Suppressor macrophage (primary cell): ENCODE measurements at regions not wholly inside any gene's neighbourhood (a gene's known extent, or its start where the extent isn't known, plus 50 kb on each side); places are given as distances from the start of the nearest gene placed in this dataset.

Experiments
- DNase-seq, 4 experiments: peaks; one replicate each; pipeline ENCODE4 v3.0.0-alpha.2; 2020 to 2022

- DNase-seq = no peak
These were observed 613.5 kb downstream of the TLE4 start for GRCh38 chr9:80185112-80185738.

DNA sequence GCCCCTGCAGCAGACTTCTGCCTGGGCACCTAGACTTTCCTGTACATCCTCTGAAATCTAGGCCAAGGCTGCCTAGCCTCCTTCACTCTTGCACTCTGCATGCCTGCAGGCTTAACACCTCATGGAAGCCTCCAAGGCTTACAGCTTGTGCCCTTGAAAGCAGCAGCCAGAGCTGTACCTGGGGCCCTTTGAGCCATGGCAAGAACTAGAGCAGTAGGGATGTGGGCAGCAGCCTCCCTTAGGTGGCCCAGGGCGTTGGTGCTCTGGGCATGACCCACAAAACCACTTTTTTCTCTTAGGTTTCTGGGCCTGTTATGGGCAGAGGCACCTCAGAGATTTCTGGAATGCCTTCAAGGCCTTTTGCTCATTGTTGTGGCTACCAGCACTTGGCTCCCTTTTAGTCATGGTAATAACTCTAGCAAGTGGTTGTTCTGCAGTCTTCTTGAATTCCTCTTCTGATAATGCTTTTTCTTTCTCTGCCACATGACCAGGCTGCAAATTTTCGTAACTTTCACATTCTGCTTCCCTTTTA is 606.2 kb downstream of the TLE4 start:
- DNase-seq = no peak

DNA sequence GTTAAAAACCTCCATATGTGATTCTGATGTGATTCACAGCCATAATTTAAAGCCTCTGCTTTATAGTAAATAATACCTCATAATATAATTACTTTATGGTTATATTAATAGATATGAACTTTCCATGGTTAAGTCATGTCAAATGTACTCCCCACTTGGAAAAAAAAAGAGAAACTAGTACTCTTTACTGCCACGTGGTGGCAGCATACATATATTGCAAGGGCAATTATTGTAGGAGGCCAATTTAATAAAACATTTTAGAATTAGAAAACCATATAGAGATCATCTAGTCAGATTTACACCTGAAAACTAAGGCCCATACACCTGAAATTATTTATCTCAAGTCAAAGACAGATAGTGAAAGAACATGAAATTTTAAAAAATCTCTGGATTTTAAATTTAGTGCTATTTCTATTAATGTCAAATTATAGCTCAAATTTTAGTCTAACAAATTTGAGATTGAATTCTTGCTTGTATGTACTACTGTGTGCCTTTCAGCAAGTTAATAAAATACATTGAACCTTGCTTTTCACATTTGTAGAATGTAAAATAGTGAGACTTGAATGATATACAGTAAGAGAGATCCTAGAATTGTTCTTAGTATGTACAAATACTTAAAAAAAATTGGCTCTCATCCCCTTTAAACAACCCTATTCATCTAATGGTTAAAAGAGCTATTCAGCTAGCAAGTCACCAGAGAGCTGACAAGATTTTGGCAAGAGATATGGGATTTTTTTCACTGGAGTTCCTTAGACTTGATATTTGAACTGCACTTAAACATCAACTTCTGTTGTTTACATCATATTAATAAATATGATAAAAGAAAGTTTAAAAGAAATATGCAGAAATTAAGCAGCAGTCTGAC is 603.8 kb downstream of the TLE4 start:
- DNase-seq = peak; percentile 35 to 71 (median 48)

DNA sequence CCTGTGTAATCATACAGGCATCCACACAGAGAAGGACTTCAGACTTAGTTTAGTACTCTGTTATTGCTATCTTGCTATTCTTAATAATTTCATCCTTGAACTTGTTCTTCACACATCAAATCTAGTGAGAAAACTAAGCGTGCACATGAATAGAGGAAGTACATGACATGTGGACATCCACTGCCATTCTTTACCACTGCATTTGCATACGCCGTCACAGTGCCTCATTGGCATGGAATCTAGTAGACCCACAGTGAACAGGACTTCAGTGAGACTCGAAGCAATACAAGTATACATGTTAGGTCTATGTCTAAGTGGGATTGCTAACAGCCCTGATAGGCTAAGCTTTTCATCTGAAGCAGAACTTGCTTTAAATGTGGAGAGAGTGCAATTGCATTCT is 592.1 kb downstream of the TLE4 start:
- DNase-seq = peak in 1 of 4 experiments; percentile 1

DNA sequence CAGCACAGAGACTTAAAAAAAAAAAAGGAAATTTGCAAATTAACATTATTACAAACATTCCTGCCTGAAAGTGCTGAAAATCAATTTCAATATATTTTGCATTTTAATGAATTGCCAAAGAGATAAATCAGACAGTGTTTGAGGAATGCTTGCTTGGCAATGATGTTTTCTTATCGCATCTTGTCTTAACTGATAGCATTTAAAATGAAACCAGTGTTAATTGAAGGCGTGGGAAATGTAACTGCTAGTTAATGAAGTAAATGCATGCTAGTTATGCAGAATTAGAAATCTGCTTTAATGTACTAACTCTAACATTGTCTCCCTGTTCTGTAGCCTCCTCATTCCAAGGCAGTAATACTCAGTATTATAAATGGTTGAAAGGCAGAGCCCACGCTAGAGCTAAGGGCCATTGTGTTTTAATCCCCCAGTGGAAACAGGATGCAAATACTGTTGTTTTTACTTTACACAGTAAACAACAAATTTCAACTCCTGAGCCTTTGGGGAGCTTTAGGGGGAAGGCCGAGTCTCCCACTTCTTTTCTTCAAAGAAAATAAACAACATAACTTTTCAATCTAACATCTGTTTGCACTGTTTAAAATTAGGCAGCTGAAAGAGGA is 586.9 kb downstream of the TLE4 start:
- no peak for DNase-seq

DNA sequence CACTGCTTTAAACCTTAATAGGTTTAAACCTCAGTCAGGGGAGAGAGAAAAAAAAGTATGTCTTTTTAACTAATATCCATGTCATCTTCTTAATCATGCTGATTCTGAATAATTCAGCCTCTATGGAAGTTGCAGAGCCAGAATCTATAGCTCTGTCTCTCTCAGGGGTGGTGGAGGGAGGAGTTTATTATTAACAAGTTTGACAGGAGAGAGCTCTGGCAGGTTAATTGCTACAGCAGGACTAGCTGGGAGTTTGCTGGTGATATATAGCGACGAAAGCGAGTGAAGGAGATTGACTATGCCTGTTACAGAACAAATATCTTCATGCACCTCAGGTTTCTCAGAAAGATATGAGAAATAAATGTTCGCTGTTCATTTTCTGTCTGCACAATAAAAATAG is 586.4 kb downstream of the TLE4 start:
- DNase-seq = no peak

DNA sequence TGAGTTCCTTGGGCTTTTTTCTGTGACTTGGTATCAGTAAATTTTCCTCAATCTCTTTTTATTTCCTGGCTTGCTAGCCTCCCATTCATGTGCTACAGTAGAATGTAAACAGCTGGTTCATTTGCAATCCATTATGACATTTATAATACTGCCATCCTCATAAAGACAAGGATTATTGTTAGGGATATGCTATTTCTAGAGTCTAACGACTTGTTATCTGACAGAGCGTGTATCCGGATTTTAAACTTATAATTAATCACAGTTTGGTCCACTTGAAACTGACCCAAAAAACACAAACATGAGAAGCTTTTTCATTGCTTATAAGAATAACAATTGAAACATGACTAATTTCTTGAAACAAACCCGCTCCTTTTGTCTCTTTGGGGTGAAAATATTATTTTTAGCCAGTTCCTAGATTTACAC is 585.8 kb downstream of the TLE4 start:
- no peak for DNase-seq

- no peak for DNase-seq
These were observed 585.1 kb downstream of the TLE4 start for GRCh38 chr9:80156756-80157472.

GRCh38 chr9:80156262-80156661 is 584.5 kb downstream of the TLE4 start:
- no peak for DNase-seq

DNA sequence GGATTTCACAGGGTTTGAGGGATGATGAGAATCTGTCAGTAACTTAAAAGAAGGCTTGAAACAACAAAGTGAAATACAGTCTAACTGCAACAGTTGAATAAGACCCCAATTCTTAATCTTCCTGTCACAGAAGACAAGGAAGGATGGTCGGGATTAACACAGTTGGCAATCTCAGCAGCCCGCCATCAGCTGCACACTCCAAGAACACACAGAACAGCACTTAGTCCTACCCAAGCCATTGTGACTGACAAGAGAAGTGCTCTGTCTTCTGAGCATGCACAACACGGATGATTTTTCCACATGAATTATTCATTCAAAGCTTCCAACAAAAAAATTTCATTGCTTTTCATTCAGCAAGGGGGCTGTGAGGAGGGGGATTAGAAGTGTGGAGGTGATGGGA is 576.1 kb downstream of the TLE4 start:
- DNase-seq = no peak

GRCh38 chr9:80146466-80146865 is 574.7 kb downstream of the TLE4 start:
- DNase-seq = no peak

DNA sequence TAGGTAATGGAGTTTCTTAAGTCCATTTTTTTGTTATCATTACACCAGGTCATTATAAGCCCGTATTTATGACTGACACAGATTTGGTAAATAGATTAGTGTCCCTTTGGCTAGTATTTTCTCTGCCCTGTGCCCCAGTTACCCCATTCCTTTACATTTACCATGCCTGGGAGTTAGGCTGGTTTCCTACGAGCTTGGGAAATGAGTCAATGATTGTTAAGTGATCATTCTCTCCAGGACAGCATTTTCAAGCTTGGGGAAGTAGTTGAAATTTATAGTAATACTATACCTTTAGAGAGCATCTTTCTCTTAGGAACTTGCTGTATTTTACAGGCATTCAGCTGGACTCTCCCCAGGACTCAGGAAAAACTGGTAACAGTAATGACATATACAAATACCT is 573.1 kb downstream of the TLE4 start:
- no peak for DNase-seq

DNA sequence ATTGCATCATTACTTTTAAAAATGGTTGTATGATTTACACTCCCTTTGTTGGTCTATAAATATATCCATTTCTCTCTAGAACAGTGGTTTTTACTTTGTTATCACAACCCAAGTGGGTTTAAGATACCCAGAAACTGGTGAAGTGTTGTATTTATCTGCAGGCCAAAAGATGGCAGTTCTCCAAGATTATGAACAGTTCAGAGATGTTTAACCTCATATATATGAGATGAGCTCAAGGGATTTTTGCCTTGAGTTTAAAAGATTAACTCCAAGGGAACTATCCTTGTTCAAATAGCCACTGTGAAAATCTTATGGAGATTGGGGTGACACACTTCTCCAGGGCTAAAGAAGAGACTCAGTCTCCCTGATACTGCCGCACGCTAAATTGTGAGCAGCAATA is 572.6 kb downstream of the TLE4 start:
- no peak for DNase-seq

GRCh38 chr9:80143899-80144298 is 572.1 kb downstream of the TLE4 start:
- DNase-seq = no peak

DNA sequence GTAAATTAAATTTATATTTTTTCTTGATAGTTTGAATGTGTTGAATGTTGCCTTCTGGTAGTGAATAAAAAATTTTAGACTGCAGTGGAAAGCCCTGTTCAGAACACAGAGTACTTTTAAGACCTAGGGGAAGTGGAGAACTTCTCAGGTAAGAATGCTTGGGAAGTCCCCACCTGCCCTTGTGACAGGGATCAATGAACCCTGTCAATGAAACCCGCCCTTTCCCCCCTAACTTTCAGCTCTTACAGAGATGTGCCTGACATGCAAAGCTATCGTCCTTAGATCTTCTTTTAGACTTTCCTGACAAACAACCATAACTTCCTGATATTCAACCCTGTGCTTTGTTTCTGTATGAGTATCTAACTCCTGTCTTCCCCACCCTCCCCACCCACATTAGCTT is 562.7 kb downstream of the TLE4 start:
- DNase-seq = no peak

GRCh38 chr9:80131627-80132026 is 559.9 kb downstream of the TLE4 start:
- no peak for DNase-seq

GRCh38 chr9:80127920-80128319 is 556.2 kb downstream of the TLE4 start:
- DNase-seq = no peak

DNA sequence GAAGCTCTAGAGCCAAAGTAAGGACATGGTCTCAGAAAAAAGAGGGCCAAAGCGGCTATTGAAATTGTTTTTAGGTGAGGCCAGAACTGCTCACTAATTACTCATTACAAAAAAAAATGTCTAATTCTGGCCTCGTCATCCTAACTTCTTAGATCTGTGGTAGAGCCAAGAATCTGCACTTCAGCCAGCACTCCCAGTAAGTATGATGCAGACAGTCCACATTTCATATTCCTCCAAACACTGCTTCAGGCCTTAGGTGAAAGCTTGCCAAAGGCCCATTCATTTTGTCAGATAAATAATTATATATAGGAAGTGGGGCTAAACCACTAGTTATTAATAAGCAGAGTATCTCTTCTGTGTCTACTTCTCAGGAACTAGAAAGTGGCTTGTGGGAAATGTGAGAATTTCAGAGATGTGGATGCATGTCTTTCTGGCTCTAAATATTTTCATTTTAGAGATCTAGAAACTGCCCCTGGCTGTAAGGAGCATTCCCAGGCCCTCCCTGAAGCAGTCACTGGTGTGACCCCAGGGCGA is 554.0 kb downstream of the TLE4 start:
- no peak for DNase-seq

- DNase-seq = no peak
These were observed 545.3 kb downstream of the TLE4 start for GRCh38 chr9:80117031-80117430.

DNA sequence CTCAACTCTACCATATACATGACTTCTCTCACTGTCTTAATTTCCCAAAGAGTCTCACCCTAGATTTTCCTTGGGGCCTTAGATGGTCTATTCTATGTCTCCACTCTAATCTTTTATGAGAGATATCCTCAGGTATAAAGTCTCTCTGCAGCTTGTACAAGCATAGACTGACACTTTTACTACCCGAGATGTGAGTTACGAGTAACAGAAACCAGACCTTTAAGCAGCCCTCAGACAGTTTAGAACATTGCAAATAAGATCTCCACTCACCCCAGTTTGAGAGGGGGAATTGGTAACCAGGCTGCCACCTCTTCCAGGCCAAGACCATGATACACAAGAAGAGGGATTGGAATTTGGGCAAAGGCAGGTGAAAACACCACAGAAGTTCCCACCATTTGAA is 542.5 kb downstream of the TLE4 start:
- DNase-seq = no peak

- no peak for DNase-seq
These were observed 536.3 kb downstream of the TLE4 start for GRCh38 chr9:80107931-80108660.

- no peak for DNase-seq
These were observed 525.7 kb downstream of the TLE4 start for GRCh38 chr9:80097476-80097875.
